Keratinocyte (primary cell): ENCODE measurements at regions not wholly inside any gene's neighbourhood (a gene's known extent, or its start where the extent isn't known, plus 50 kb on each side); places are given as distances from the start of the nearest gene placed in this dataset.
A peak's percentile ranks its signal among the peaks of the same experiment; 100 is the strongest.

Experiments used
- DNase-seq: peaks from one replicate; pipeline ENCODE4 v3.0.0-alpha.2; 2011; ENCODE audit warnings: low read depth, missing footprints, low spot score
- FAIRE-seq: peaks from 2 replicates; lab custom pipeline; 2011; peaks lifted over from hg19 to GRCh38; lab: Jason Lieb, UNC
- H2AFZ ChIP-seq: 2 replicates; pipeline ENCODE4 v1.6.0; 2012; ENCODE audit warnings: low read length, control low read depth, inconsistent platforms; ENCODE audit not compliant: control insufficient read depth
- H3K27ac ChIP-seq: 2 replicates; pipeline ENCODE4 v1.5.1; 2011; ENCODE audit warnings: low read length; ENCODE audit not compliant: control insufficient read depth, insufficient read depth
- H3K27me3 ChIP-seq: 3 replicates; pipeline ENCODE4 v1.6.0; 2011; ENCODE audit warnings: low read length; ENCODE audit not compliant: control insufficient read depth, insufficient read depth; ENCODE audit errors: extremely low read depth
- H3K36me3 ChIP-seq, 2 experiments: 2 replicates in 1 of 2; 3 replicates in 1 of 2; pipeline ENCODE4 v1.5.1; 2011; ENCODE audit warnings: low read length in 2 of 2, mild to moderate bottlenecking in 1 of 2; ENCODE audit not compliant: control insufficient read depth in 2 of 2, insufficient read depth in 2 of 2; ENCODE audit errors: extremely low read depth in 1 of 2
- H3K4me1 ChIP-seq: 3 replicates; pipeline ENCODE4 v1.5.1; 2011; ENCODE audit warnings: low read length; ENCODE audit not compliant: control insufficient read depth, insufficient read depth; ENCODE audit errors: extremely low read depth
- H3K4me2 ChIP-seq: 3 replicates; pipeline ENCODE4 v1.6.0; 2011; ENCODE audit warnings: low read depth, low read length; ENCODE audit not compliant: control insufficient read depth, insufficient read depth; ENCODE audit errors: extremely low read depth
- H3K4me3 ChIP-seq, 3 experiments: fragments of 200-600 bp in 1 of 3; sonication (generic) in 1 of 3; 2 replicates in 2 of 3; 3 replicates in 1 of 3; pipeline ENCODE4 v1.5.1; 2011 to 2016; ENCODE audit warnings: low read length in 3 of 3, mild to moderate bottlenecking in 3 of 3, control low read depth in 2 of 3, inconsistent platforms in 1 of 3, low read depth in 1 of 3, mixed read lengths in 1 of 3, mixed run types in 1 of 3, moderate library complexity in 1 of 3; ENCODE audit not compliant: control insufficient read depth in 2 of 3, insufficient read depth in 2 of 3; ENCODE audit errors: extremely low read depth in 1 of 3
- H3K79me2 ChIP-seq: 2 replicates; pipeline ENCODE4 v1.6.0; 2012; ENCODE audit warnings: low read length; ENCODE audit not compliant: control insufficient read depth, insufficient read depth
- H3K9ac ChIP-seq: 3 replicates; pipeline ENCODE4 v1.6.0; 2011; ENCODE audit warnings: low read length; ENCODE audit not compliant: control insufficient read depth, insufficient read depth; ENCODE audit errors: extremely low read depth
- H3K9me1 ChIP-seq: 3 replicates; pipeline ENCODE4 v1.6.0; 2011; ENCODE audit warnings: low read length; ENCODE audit not compliant: control insufficient read depth, insufficient read depth; ENCODE audit errors: extremely low read depth
- H3K9me3 ChIP-seq: 2 replicates; pipeline ENCODE4 v1.5.1; 2012; ENCODE audit warnings: low read depth, low read length; ENCODE audit not compliant: control insufficient read depth
- H4K20me1 ChIP-seq: 3 replicates; pipeline ENCODE4 v1.6.0; 2011; ENCODE audit warnings: low read length; ENCODE audit not compliant: control insufficient read depth, insufficient read depth; ENCODE audit errors: extremely low read depth
- CTCF ChIP-seq, 3 experiments: IDR thresholded peaks in 1 of 3; conservative IDR thresholded peaks in 1 of 3; optimal IDR thresholded peaks in 1 of 3; 2 replicates in 2 of 3; 3 replicates in 1 of 3; pipeline versions ENCODE3 to v1.5.1; 2011; ENCODE audit warnings: low read length in 3 of 3, mild to moderate bottlenecking in 3 of 3, moderate library complexity in 2 of 3, control low read depth in 1 of 3, inconsistent platforms in 1 of 3; ENCODE audit not compliant: insufficient read depth in 2 of 3; ENCODE audit errors: extremely low read depth in 1 of 3
- EZH2 ChIP-seq: IDR thresholded peaks from one replicate; pipeline ENCODE4 v1.6.1; 2012; ENCODE audit warnings: inconsistent platforms, mild to moderate bottlenecking, low read length, moderate library complexity
- dilution Hi-C: fragments of 300-500 bp; cut with MboI; formaldehyde crosslinking; loops from one replicate; pipeline ENCODE4 v1.7.0; 2020; ENCODE audit warnings: low sequenced_read_pairs; ENCODE audit not compliant: extremely low pct_ligation_motif_present

GRCh38 chr14:103206023-103206481 lies 82.8 kb downstream of the TNFAIP2 start:
- Histone ChIP-seq H3K36me3 (no peaks in the 10 kb centered on the region), H3K9me1 (no peaks in the 10 kb centered on the region), H3K9me3 (peaks cover 12% of the 10 kb centered on the region), H3K4me1 (no peaks in the 10 kb centered on the region), H3K27ac (no peak overlapping the region), H3K9ac (no peak overlapping the region), H2AFZ (no peak overlapping the region), H3K27me3 (peaks cover 36% of the 10 kb centered on the region), H3K79me2 (no peaks in the 10 kb centered on the region), H3K4me3 (no peak overlapping the region), H4K20me1 (no peaks in the 10 kb centered on the region), H3K4me2 (no peak overlapping the region)
- no peak for FAIRE-seq
- DNase-seq: no peak
- TF ChIP-seq CTCF (optimal IDR thresholded peaks at IDR 0.05 in 1 of 3, IDR thresholded peaks at IDR 0.05 in 1 of 3, conservative IDR thresholded peaks at IDR 0.05 in 1 of 3; ENCODE audit: extremely low read depth in 1 of 3, insufficient read depth in 2 of 3, low read length in 3 of 3): no peak
- dilution Hi-C loops: no loop called here

GRCh38 chr14:103206836-103207387 lies 83.7 kb downstream of the TNFAIP2 start:
- Histone ChIP-seq H3K27me3 (peaks cover 33% of the 10 kb centered on the region), H3K4me1 (no peaks in the 10 kb centered on the region), H3K9me1 (no peaks in the 10 kb centered on the region), H3K79me2 (no peaks in the 10 kb centered on the region), H3K4me2 (no peak overlapping the region), H2AFZ (no peak overlapping the region), H4K20me1 (no peaks in the 10 kb centered on the region), H3K27ac (no peak overlapping the region), H3K36me3 (no peaks in the 10 kb centered on the region), H3K4me3 (peak overlapping the region in 1 of 3 experiments; percentile 5), H3K9ac (no peak overlapping the region), H3K9me3 (peaks cover 12% of the 10 kb centered on the region)
- no peak for TF ChIP-seq CTCF (optimal IDR thresholded peaks at IDR 0.05 in 1 of 3, IDR thresholded peaks at IDR 0.05 in 1 of 3, conservative IDR thresholded peaks at IDR 0.05 in 1 of 3; ENCODE audit: extremely low read depth in 1 of 3, insufficient read depth in 2 of 3, low read length in 3 of 3)
- TF ChIP-seq EZH2: no peak
- dilution Hi-C loops: no loop called here
- no peak for DNase-seq
- no peak for FAIRE-seq
